Gastrocnemius medialis (tissue), 4 donors: ENCODE measurements at regions not wholly inside any gene's neighbourhood (a gene's known extent, or its start where the extent isn't known, plus 50 kb on each side); places are given as distances from the start of the nearest gene placed in this dataset.

Experiments used
- ATAC-seq, 2 donors: fragments of 150-250 bp; one replicate each; pipeline ENCODE4 v1.9.1; 2016
- DNase-seq, 2 donors: peaks; one replicate each; pipeline ENCODE4 v3.0.0-alpha.2; 2019
- H3K27ac ChIP-seq, 4 donors: fragments of 200-600 bp; sonication (generic); 1 replicate in 1 of 4; 2 replicates in 3 of 4; pipeline ENCODE4 v1.5.1; 2016 to 2018; ENCODE audit warnings: mild to moderate bottlenecking in 2 of 4, moderate library complexity in 1 of 4
- H3K27me3 ChIP-seq, 3 donors: fragments of 200-600 bp; sonication (generic) in 2 of 3; 1 replicate in 1 of 3; 2 replicates in 2 of 3; pipeline versions ENCODE4 v1.5.1 to v1.6.0; 2016 to 2019; ENCODE audit warnings: mild to moderate bottlenecking in 1 of 3, moderate library complexity in 1 of 3
- H3K36me3 ChIP-seq, 2 donors: fragments of 200-600 bp; sonication (generic) in 1 of 2; one replicate each; pipeline ENCODE4 v1.5.1; 2017 to 2018
- H3K4me1 ChIP-seq, 2 donors: fragments of 200-600 bp; sonication (generic) in 1 of 2; one replicate each; pipeline ENCODE4 v1.5.1; 2016 to 2017; ENCODE audit warnings: mild to moderate bottlenecking in 2 of 2
- H3K4me3 ChIP-seq, 4 donors: fragments of 200-600 bp; sonication (generic) in 3 of 4; 1 replicate in 1 of 4; 2 replicates in 3 of 4; pipeline ENCODE4 v1.5.1; 2016 to 2019; ENCODE audit warnings: mild to moderate bottlenecking in 2 of 4
- H3K9me3 ChIP-seq, 3 donors: fragments of 200-600 bp; sonication (generic) in 2 of 3; 1 replicate in 1 of 3; 2 replicates in 2 of 3; pipeline ENCODE4 v1.5.1; 2016 to 2019
- CTCF ChIP-seq, 5 experiments: fragments of 450-650 bp in 3 of 5; fragments of 200-600 bp in 2 of 5; sonication (generic) in 2 of 5; IDR thresholded peaks in 4 of 5; conservative IDR thresholded peaks in 1 of 5; 1 replicate in 4 of 5; 2 replicates in 1 of 5; pipeline ENCODE4 v1.5.1; 2016 to 2019; ENCODE audit warnings: antibody characterized with exemption in 5 of 5, mild to moderate bottlenecking in 3 of 5, moderate library complexity in 3 of 5
- POLR2A ChIP-seq, 2 donors: fragments of 450-650 bp; IDR thresholded peaks; one replicate each; pipeline ENCODE4 v1.6.1; 2017; ENCODE audit warnings: antibody characterized with exemption in 2 of 2, mild to moderate bottlenecking in 2 of 2, moderate library complexity in 2 of 2
- in situ Hi-C, 4 donors: fragments of 200-750 bp; cut with MboI; loops; one replicate each; pipeline versions ENCODE4 v1.15.0 to v1.8.0; 2017; ENCODE audit warnings: low sequenced_read_pairs in 4 of 4
- intact Hi-C: fragments of 100-400 bp; cut with DNase I; formaldehyde crosslinking; loops from one replicate; pipeline ENCODE4 v1.15.1; 2023; ENCODE audit warnings: low total_unique reads

- Histone ChIP-seq H3K4me3 (no peak overlapping the region), H3K36me3 (no peaks in the 10 kb centered on the region), H3K27me3 (no peaks in the 10 kb centered on the region), H3K9me3 (no peaks in the 10 kb centered on the region), H3K4me1 (no peaks in the 10 kb centered on the region), H3K27ac (no peak overlapping the region)
- TF ChIP-seq CTCF (IDR thresholded peaks at IDR 0.05 in 4 of 5, conservative IDR thresholded peaks at IDR 0.05 in 1 of 5) (no peak), POLR2A (IDR thresholded peaks at IDR 0.05) (no peak)
- in situ Hi-C loops (no loop called here), intact Hi-C loops (no loop called here)
- DNase-seq (no peak), ATAC-seq (no peak)
Observed at GRCh38 chr17:12398441-12399051, 267.1 kb upstream of the MYOCD start.

- TF ChIP-seq POLR2A (IDR thresholded peaks at IDR 0.05) (no peak), CTCF (IDR thresholded peaks at IDR 0.05 in 4 of 5, conservative IDR thresholded peaks at IDR 0.05 in 1 of 5) (no peak)
Observed at GRCh38 chr17:12402963-12403622, 262.6 kb upstream of the MYOCD start.

GRCh38 chr17:12403881-12404398 is 261.8 kb upstream of the MYOCD start:
- H3K36me3 ChIP-seq: no peaks in the 10 kb centered on the region
- intact Hi-C loops (no loop called here), in situ Hi-C loops (no loop called here)

More at GRCh38 chr17:12402963-12403622, 262.6 kb upstream of the MYOCD start:
- ATAC-seq (no peak), DNase-seq (no peak)
- Histone ChIP-seq H3K9me3 (no peaks in the 10 kb centered on the region), H3K27me3 (no peaks in the 10 kb centered on the region), H3K4me1 (no peaks in the 10 kb centered on the region), H3K36me3 (no peaks in the 10 kb centered on the region), H3K4me3 (no peak overlapping the region), H3K27ac (no peak overlapping the region)
- intact Hi-C loops (no loop called here), in situ Hi-C loops (no loop called here)

GRCh38 chr17:12406623-12407215 is 259.0 kb upstream of the MYOCD start:
- no peak for ATAC-seq
- no peak for TF ChIP-seq CTCF (IDR thresholded peaks at IDR 0.05 in 4 of 5, conservative IDR thresholded peaks at IDR 0.05 in 1 of 5)
- no peak for TF ChIP-seq POLR2A (IDR thresholded peaks at IDR 0.05)

More at GRCh38 chr17:12403881-12404398, 261.8 kb upstream of the MYOCD start:
- Histone ChIP-seq H3K27me3 (no peaks in the 10 kb centered on the region), H3K4me3 (no peak overlapping the region), H3K9me3 (no peaks in the 10 kb centered on the region), H3K4me1 (no peaks in the 10 kb centered on the region), H3K27ac (no peak overlapping the region)
- no peak for ATAC-seq
- TF ChIP-seq POLR2A (IDR thresholded peaks at IDR 0.05) (no peak), CTCF (IDR thresholded peaks at IDR 0.05 in 4 of 5, conservative IDR thresholded peaks at IDR 0.05 in 1 of 5) (no peak)
- no peak for DNase-seq

More at GRCh38 chr17:12406623-12407215, 259.0 kb upstream of the MYOCD start:
- Histone ChIP-seq H3K27me3 (no peaks in the 10 kb centered on the region), H3K9me3 (no peaks in the 10 kb centered on the region), H3K4me3 (no peak overlapping the region), H3K36me3 (no peaks in the 10 kb centered on the region), H3K27ac (no peak overlapping the region), H3K4me1 (no peaks in the 10 kb centered on the region)
- in situ Hi-C loops: no loop called here
- intact Hi-C loops: no loop called here
- DNase-seq: no peak
